NCI-H2196 treated with DMSO at 0.1 percent for 48 hours (cell line): ENCODE measurements at regions not wholly inside any gene's neighbourhood (a gene's known extent, or its start where the extent isn't known, plus 50 kb on each side); places are given as distances from the start of the nearest gene placed in this dataset.

Experiments used
- DNase-seq: peaks from one replicate; lab custom pipeline; 2025; ENCODE audit not compliant: unreplicated experiment; lab: John Stamatoyannopoulos, UW

- DNase-seq = no peak
These were observed 95.6 kb upstream of the RAB3GAP2 start for GRCh38 chr1:220367833-220368232.

- no peak for DNase-seq
These were observed 94.0 kb upstream of the RAB3GAP2 start for GRCh38 chr1:220366269-220366668.

- no peak for DNase-seq
These were observed 91.1 kb upstream of the RAB3GAP2 start for GRCh38 chr1:220363196-220363837.

- no peak for DNase-seq
These were observed 85.0 kb upstream of the RAB3GAP2 start for GRCh38 chr1:220356981-220357850.

- no peak for DNase-seq
These were observed 81.2 kb upstream of the RAB3GAP2 start for GRCh38 chr1:220353229-220354012.

GRCh38 chr1:220348211-220348610 lies 76.0 kb upstream of the RAB3GAP2 start:
- DNase-seq = no peak

GRCh38 chr1:220347654-220348175 lies 75.5 kb upstream of the RAB3GAP2 start:
- DNase-seq = no peak

GRCh38 chr1:220344745-220345144 lies 72.5 kb upstream of the RAB3GAP2 start:
- no peak for DNase-seq

- DNase-seq = no peak
These were observed 70.6 kb upstream of the RAB3GAP2 start for GRCh38 chr1:220342853-220343252.

- DNase-seq = no peak
These were observed 68.9 kb upstream of the RAB3GAP2 start for GRCh38 chr1:220341126-220341525.

GRCh38 chr1:220339581-220339980 lies 67.3 kb upstream of the RAB3GAP2 start:
- DNase-seq = no peak

GRCh38 chr1:220338759-220339158 lies 66.5 kb upstream of the RAB3GAP2 start:
- DNase-seq = no peak

GRCh38 chr1:220336391-220337031 lies 64.3 kb upstream of the RAB3GAP2 start:
- no peak for DNase-seq

GRCh38 chr1:220335668-220336067 lies 63.4 kb upstream of the RAB3GAP2 start:
- peak; percentile 89 for DNase-seq

GRCh38 chr1:220331318-220331717 lies 59.1 kb upstream of the RAB3GAP2 start:
- DNase-seq = no peak

- no peak for DNase-seq
These were observed 58.0 kb upstream of the RAB3GAP2 start for GRCh38 chr1:220330265-220330664.

- DNase-seq = no peak
These were observed 54.9 kb upstream of the RAB3GAP2 start for GRCh38 chr1:220327106-220327505.

- DNase-seq = no peak
These were observed 54.3 kb upstream of the RAB3GAP2 start for GRCh38 chr1:220326578-220326977.

GRCh38 chr1:220325306-220325995 lies 53.2 kb upstream of the RAB3GAP2 start:
- no peak for DNase-seq

GRCh38 chr1:220323717-220324116 lies 51.5 kb upstream of the RAB3GAP2 start:
- no peak for DNase-seq
